ENCODE measurements at regions not wholly inside any gene's neighbourhood (a gene's known extent, or its start where the extent isn't known, plus 50 kb on each side); places are given as distances from the start of the nearest gene placed in this dataset.
"Not testable (repeated sequence)": the region's sequence is repeated elsewhere in the genome, so short reads cannot be mapped to it uniquely, and the experiment has no call there.

DNA sequence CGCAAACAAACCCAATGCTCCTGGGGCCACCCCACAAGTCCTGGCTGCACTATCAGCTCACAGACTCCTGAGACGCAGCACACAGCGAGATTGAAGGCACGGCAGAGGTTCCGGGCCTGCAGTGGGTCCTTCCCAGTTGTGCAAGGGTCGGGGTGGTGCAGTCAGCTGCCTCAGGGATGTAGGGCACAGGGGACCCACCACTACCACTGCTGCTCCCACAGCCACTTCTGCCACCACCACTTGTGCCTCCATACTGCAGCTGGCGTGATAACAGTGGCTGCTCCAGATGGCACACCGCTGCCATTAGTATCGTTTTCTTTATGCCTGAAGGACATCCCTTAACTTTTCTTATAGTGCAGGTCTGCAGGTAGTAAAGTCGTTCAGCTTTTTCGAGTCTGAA is 443.8 kb downstream of the SPATA31A1 start:
- TF ChIP-seq, protein P1, sequence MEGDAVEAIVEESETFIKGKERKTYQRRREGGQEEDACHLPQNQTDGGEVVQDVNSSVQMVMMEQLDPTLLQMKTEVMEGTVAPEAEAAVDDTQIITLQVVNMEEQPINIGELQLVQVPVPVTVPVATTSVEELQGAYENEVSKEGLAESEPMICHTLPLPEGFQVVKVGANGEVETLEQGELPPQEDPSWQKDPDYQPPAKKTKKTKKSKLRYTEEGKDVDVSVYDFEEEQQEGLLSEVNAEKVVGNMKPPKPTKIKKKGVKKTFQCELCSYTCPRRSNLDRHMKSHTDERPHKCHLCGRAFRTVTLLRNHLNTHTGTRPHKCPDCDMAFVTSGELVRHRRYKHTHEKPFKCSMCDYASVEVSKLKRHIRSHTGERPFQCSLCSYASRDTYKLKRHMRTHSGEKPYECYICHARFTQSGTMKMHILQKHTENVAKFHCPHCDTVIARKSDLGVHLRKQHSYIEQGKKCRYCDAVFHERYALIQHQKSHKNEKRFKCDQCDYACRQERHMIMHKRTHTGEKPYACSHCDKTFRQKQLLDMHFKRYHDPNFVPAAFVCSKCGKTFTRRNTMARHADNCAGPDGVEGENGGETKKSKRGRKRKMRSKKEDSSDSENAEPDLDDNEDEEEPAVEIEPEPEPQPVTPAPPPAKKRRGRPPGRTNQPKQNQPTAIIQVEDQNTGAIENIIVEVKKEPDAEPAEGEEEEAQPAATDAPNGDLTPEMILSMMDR (IDR thresholded peaks at IDR 0.05; ENCODE audit: low read length), result not testable (repeated sequence)
- not testable (repeated sequence) for TF ChIP-seq EZH2 (optimal IDR thresholded peaks at IDR 0.05; ENCODE audit: low read depth, low read length)
